ENCODE measurements at regions not wholly inside any gene's neighbourhood (a gene's known extent, or its start where the extent isn't known, plus 50 kb on each side); places are given as distances from the start of the nearest gene placed in this dataset.
"Not testable (repeated sequence)": the region's sequence is repeated elsewhere in the genome, so short reads cannot be mapped to it uniquely, and the experiment has no call there.

GRCh38 chr2:94763318-94763717, 107.9 kb upstream of the TEKT4 start:
- Histone ChIP-seq H3K27ac (ENCODE audit: low read length) (no peak overlapping the region), H3K9me3 (ENCODE audit: control insufficient read depth, insufficient read depth, low read depth, low read length) (no peaks in the 10 kb centered on the region), H3K4me3 (ENCODE audit: low read depth in 2 of 2, low read length in 2 of 2) (no peak overlapping the region), H3K36me3 (ENCODE audit: control insufficient read depth, insufficient read depth, low read length) (no peaks in the 10 kb centered on the region), H3K4me1 (ENCODE audit: control insufficient read depth, insufficient read depth, low read length) (no peaks in the 10 kb centered on the region), H3K27me3 (ENCODE audit: control insufficient read depth, insufficient read depth, low read length) (no peaks in the 10 kb centered on the region)
- TF ChIP-seq REST (IDR thresholded peaks at IDR 0.05; ENCODE audit: insufficient read depth in 1 of 2, low read depth in 2 of 2, low read length in 1 of 2) (no peak), CTCF (IDR thresholded peaks at IDR 0.05) (no peak), TCF7L2 (IDR thresholded peaks at IDR 0.05; ENCODE audit: low read depth, low read length) (no peak), POLR2AphosphoS5 (IDR thresholded peaks at IDR 0.05; ENCODE audit: low read depth, low read length) (no peak), SIN3A (IDR thresholded peaks at IDR 0.05; ENCODE audit: borderline replicate concordance, insufficient read depth, low read depth, low read length) (no peak)
- DNase-seq (ENCODE audit: low read depth, low spot score) (no peak), ATAC-seq (no peak)
- BruUV-seq (replicated peaks): no TSS peak
- in situ Hi-C loops (cut with HindIII; ENCODE audit: low pct_unique_long_range_greater_than_20kb, low sequenced_read_pairs): no loop called here
- ChIA-PET POLR2A (no interaction called here), CTCF (no interaction called here)
- intact Hi-C loops (cut with micrococcal nuclease; ENCODE audit: unreplicated experiment): no loop called here

GRCh38 chr2:94764331-94764730, 106.9 kb upstream of the TEKT4 start:
- H3K9me3 ChIP-seq (ENCODE audit: control insufficient read depth, insufficient read depth, low read depth, low read length); ATAC-seq; H3K27ac ChIP-seq (ENCODE audit: low read length); H3K4me1 ChIP-seq (ENCODE audit: control insufficient read depth, insufficient read depth, low read length); intact Hi-C loops (cut with micrococcal nuclease; ENCODE audit: unreplicated experiment); DNase-seq (ENCODE audit: low read depth, low spot score); in situ Hi-C loops (cut with HindIII; ENCODE audit: low pct_unique_long_range_greater_than_20kb, low sequenced_read_pairs); H3K36me3 ChIP-seq (ENCODE audit: control insufficient read depth, insufficient read depth, low read length); CTCF ChIA-PET; H3K27me3 ChIP-seq (ENCODE audit: control insufficient read depth, insufficient read depth, low read length); BruUV-seq (replicated peaks); POLR2A ChIA-PET; H3K4me3 ChIP-seq (ENCODE audit: low read depth in 2 of 2, low read length in 2 of 2): not testable (repeated sequence)

GRCh38 chr2:94767336-94767735, 103.9 kb upstream of the TEKT4 start:
- in situ Hi-C loops (cut with HindIII; ENCODE audit: low pct_unique_long_range_greater_than_20kb, low sequenced_read_pairs): no loop called here
- CTCF ChIA-PET: no interaction called here
- intact Hi-C loops (cut with micrococcal nuclease; ENCODE audit: unreplicated experiment): no loop called here

More at GRCh38 chr2:94767336-94767735, 103.9 kb upstream of the TEKT4 start:
- TF ChIP-seq POLR2AphosphoS5 (IDR thresholded peaks at IDR 0.05; ENCODE audit: low read depth, low read length) (no peak), REST (IDR thresholded peaks at IDR 0.05; ENCODE audit: insufficient read depth in 1 of 2, low read depth in 2 of 2, low read length in 1 of 2) (no peak), TCF7L2 (IDR thresholded peaks at IDR 0.05; ENCODE audit: low read depth, low read length) (no peak), CTCF (IDR thresholded peaks at IDR 0.05) (no peak), SIN3A (IDR thresholded peaks at IDR 0.05; ENCODE audit: borderline replicate concordance, insufficient read depth, low read depth, low read length) (no peak)
- POLR2A ChIA-PET: no interaction called here
- no peaks in the 10 kb centered on the region for H3K27me3 ChIP-seq (ENCODE audit: control insufficient read depth, insufficient read depth, low read length)
- no peak for DNase-seq (ENCODE audit: low read depth, low spot score)
- no peaks in the 10 kb centered on the region for H3K36me3 ChIP-seq (ENCODE audit: control insufficient read depth, insufficient read depth, low read length)
- no peaks in the 10 kb centered on the region for H3K9me3 ChIP-seq (ENCODE audit: control insufficient read depth, insufficient read depth, low read depth, low read length)
- H3K27ac ChIP-seq (ENCODE audit: low read length): no peak overlapping the region
- BruUV-seq (replicated peaks): no TSS peak
- no peak for ATAC-seq
- H3K4me3 ChIP-seq (ENCODE audit: low read depth in 2 of 2, low read length in 2 of 2): no peak overlapping the region
- no peaks in the 10 kb centered on the region for H3K4me1 ChIP-seq (ENCODE audit: control insufficient read depth, insufficient read depth, low read length)

Data from Panc1 (cell line).